ENCODE measurements at regions not wholly inside any gene's neighbourhood (a gene's known extent, or its start where the extent isn't known, plus 50 kb on each side); places are given as distances from the start of the nearest gene placed in this dataset.

- Histone ChIP-seq H3K4me3 (ENCODE audit: insufficient read depth, low read length) (no peak overlapping the region), H4K20me1 (ENCODE audit: insufficient read depth, low read length) (no peaks in the 10 kb centered on the region), H3K27ac (ENCODE audit: low read depth, low read length) (no peak overlapping the region), H2AFZ (ENCODE audit: low read length) (no peak overlapping the region), H3K4me1 (ENCODE audit: insufficient read depth, low read length) (no peaks in the 10 kb centered on the region), H3K27me3 (ENCODE audit: insufficient read depth, low read length) (peaks cover 4% of the 10 kb centered on the region), H3K79me2 (ENCODE audit: insufficient read depth, low read length) (no peaks in the 10 kb centered on the region), H3K4me2 (ENCODE audit: insufficient read depth, low read length) (no peak overlapping the region), H3K9me3 (ENCODE audit: low read depth, low read length) (no peaks in the 10 kb centered on the region), H3K36me3 (ENCODE audit: insufficient read depth, low read length) (no peaks in the 10 kb centered on the region)
- no peak for DNase-seq (ENCODE audit: insufficient read length, low spot score, missing footprints)
- TF ChIP-seq CTCF (IDR thresholded peaks at IDR 0.05; ENCODE audit: extremely low read depth, low read depth, low read length) = no peak
Observed at GRCh38 chr12:13499008-13499407, 302.5 kb downstream of the EMP1 start.

GRCh38 chr12:13496111-13496510 lies 299.6 kb downstream of the EMP1 start:
- H3K4me1 ChIP-seq (ENCODE audit: insufficient read depth, low read length) = no peaks in the 10 kb centered on the region
- H3K27ac ChIP-seq (ENCODE audit: low read depth, low read length) = no peak overlapping the region
- no peaks in the 10 kb centered on the region for H4K20me1 ChIP-seq (ENCODE audit: insufficient read depth, low read length)
- no peak overlapping the region for H2AFZ ChIP-seq (ENCODE audit: low read length)
- no peak for DNase-seq (ENCODE audit: insufficient read length, low spot score, missing footprints)
- no peak overlapping the region for H3K4me3 ChIP-seq (ENCODE audit: insufficient read depth, low read length)
- no peaks in the 10 kb centered on the region for H3K79me2 ChIP-seq (ENCODE audit: insufficient read depth, low read length)
- no peaks in the 10 kb centered on the region for H3K9me3 ChIP-seq (ENCODE audit: low read depth, low read length)
- H3K36me3 ChIP-seq (ENCODE audit: insufficient read depth, low read length) = no peaks in the 10 kb centered on the region
- no peak for TF ChIP-seq CTCF (IDR thresholded peaks at IDR 0.05; ENCODE audit: extremely low read depth, low read depth, low read length)
- H3K27me3 ChIP-seq (ENCODE audit: insufficient read depth, low read length) = no peaks in the 10 kb centered on the region
- H3K4me2 ChIP-seq (ENCODE audit: insufficient read depth, low read length) = no peak overlapping the region

GRCh38 chr12:13489246-13489645 lies 292.7 kb downstream of the EMP1 start:
- no peaks in the 10 kb centered on the region for H3K36me3 ChIP-seq (ENCODE audit: insufficient read depth, low read length)
- no peaks in the 10 kb centered on the region for H3K27me3 ChIP-seq (ENCODE audit: insufficient read depth, low read length)
- TF ChIP-seq CTCF (IDR thresholded peaks at IDR 0.05; ENCODE audit: extremely low read depth, low read depth, low read length) = no peak
- no peak overlapping the region for H3K27ac ChIP-seq (ENCODE audit: low read depth, low read length)
- no peak overlapping the region for H2AFZ ChIP-seq (ENCODE audit: low read length)
- H3K9me3 ChIP-seq (ENCODE audit: low read depth, low read length) = no peaks in the 10 kb centered on the region
- H4K20me1 ChIP-seq (ENCODE audit: insufficient read depth, low read length) = no peaks in the 10 kb centered on the region
- H3K4me3 ChIP-seq (ENCODE audit: insufficient read depth, low read length) = no peak overlapping the region
- H3K4me1 ChIP-seq (ENCODE audit: insufficient read depth, low read length) = no peaks in the 10 kb centered on the region
- no peak for DNase-seq (ENCODE audit: insufficient read length, low spot score, missing footprints)
- H3K4me2 ChIP-seq (ENCODE audit: insufficient read depth, low read length) = no peak overlapping the region
- H3K79me2 ChIP-seq (ENCODE audit: insufficient read depth, low read length) = no peaks in the 10 kb centered on the region

GRCh38 chr12:13487326-13487725 lies 290.8 kb downstream of the EMP1 start:
- no peaks in the 10 kb centered on the region for H3K27me3 ChIP-seq (ENCODE audit: insufficient read depth, low read length)
- no peak overlapping the region for H3K4me3 ChIP-seq (ENCODE audit: insufficient read depth, low read length)
- H2AFZ ChIP-seq (ENCODE audit: low read length) = no peak overlapping the region
- H4K20me1 ChIP-seq (ENCODE audit: insufficient read depth, low read length) = no peaks in the 10 kb centered on the region
- no peaks in the 10 kb centered on the region for H3K36me3 ChIP-seq (ENCODE audit: insufficient read depth, low read length)
- DNase-seq (ENCODE audit: insufficient read length, low spot score, missing footprints) = no peak
- H3K4me2 ChIP-seq (ENCODE audit: insufficient read depth, low read length) = no peak overlapping the region
- TF ChIP-seq CTCF (IDR thresholded peaks at IDR 0.05; ENCODE audit: extremely low read depth, low read depth, low read length) = no peak
- no peaks in the 10 kb centered on the region for H3K79me2 ChIP-seq (ENCODE audit: insufficient read depth, low read length)
- H3K9me3 ChIP-seq (ENCODE audit: low read depth, low read length) = no peaks in the 10 kb centered on the region
- no peak overlapping the region for H3K27ac ChIP-seq (ENCODE audit: low read depth, low read length)
- H3K4me1 ChIP-seq (ENCODE audit: insufficient read depth, low read length) = no peaks in the 10 kb centered on the region

All from osteoblast (primary cell).